HG03520 (cell line): ENCODE measurements at regions not wholly inside any gene's neighbourhood (a gene's known extent, or its start where the extent isn't known, plus 50 kb on each side); places are given as distances from the start of the nearest gene placed in this dataset.
A peak's percentile ranks its signal among the peaks of the same experiment; 100 is the strongest.
"Not testable (repeated sequence)": the region's sequence is repeated elsewhere in the genome, so short reads cannot be mapped to it uniquely, and the experiment has no call there.

Experiments
- ATAC-seq: cut with Tn5 transposase; IDR thresholded peaks from one replicate; pipeline ENCODE4 v1.9.1; 2021; ENCODE audit warnings: mild to moderate bottlenecking, moderate library complexity; ENCODE audit not compliant: unreplicated experiment

DNA sequence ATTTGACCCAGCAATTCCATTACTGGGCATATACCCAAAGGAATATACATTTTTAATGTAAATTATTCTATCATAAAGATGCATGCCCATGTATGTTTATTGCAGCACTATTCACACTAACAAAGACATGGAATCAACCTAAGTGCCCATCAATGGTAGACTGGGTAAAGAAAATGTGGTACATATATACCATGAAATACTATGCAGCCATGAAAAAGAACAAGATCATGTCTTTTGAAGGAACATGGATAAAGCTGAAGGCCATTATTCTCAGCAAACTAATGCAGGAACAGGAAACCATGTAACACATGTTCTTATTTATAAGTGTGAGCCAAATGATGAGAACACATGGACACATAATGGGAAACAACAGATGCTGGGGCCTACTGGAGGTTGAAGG lies 603.0 kb upstream of the MARCKS start:
- not testable (repeated sequence) for ATAC-seq

DNA sequence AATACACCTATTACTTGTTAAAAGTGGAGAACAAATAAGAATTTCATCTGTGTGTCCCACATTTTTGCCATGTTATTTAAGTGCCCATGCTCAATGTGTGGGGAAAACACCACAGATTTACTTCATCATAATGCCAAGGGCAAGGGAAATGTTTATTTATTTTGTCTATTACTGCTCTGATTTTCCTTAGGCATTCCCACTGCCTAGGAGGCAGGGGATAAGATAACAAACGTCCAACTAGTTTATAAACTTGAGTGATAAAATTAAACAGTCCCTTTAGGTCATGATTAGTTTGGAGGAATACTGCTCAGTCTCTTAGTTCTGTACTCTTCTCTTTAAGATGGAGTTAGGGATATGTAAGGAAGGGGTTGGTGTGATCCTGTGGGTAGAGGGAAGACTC lies 598.4 kb upstream of the MARCKS start:
- ATAC-seq, result no peak

DNA sequence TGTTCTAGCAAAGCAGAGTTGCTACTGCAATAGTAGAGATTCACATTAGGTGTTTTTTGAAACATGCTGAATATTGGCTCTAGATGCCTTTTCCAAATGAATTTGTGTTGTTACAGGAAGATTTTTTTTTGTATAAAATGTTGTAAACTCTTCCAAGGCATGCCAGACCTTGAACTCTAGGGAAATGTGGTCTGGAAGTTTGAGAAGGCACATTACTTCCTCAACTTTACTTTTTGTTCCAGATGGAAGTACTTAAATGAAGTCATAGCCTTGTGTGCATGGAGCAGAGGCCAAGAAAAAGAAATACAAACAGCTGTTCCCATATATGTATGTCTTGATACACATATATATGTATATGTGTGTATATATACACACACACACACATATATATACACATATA lies 585.7 kb upstream of the MARCKS start:
- no peak for ATAC-seq

DNA sequence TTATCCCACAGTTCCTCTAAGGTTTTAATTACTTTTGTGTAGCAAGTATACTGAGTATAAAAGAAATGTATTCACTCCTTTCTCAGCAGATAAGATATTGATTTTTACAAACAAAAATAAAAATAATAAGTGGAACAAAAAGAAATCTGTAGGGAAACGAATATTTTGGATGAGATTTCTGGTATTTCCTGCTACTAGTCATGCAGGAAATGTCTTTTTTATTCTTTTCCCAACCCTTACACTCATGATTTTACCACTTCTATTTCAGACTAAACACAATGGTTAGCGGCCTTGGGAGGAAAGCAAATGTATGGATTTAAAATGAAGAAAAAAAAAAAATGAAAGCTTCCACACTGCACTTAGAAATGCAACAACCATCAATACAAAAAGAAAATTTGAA lies 580.5 kb upstream of the MARCKS start:
- ATAC-seq, result no peak

DNA sequence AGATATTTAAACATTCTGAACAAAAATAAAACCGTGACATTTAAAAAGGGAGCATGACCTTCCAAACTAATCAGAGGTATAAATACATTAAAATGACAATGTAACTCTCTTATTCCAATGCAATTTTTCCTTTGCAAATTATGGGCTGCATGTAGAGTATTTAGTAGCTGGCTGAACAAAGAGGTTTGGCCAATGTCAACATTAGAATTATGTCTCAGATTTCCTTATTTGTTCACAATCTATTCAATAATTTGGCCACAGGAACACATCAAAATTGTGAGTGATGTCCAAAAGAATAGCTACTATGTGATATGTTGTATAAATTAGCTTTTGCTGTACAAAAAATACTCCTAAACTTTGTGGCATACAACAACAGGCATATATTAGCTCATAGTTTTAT lies 580.0 kb upstream of the MARCKS start:
- no peak for ATAC-seq

DNA sequence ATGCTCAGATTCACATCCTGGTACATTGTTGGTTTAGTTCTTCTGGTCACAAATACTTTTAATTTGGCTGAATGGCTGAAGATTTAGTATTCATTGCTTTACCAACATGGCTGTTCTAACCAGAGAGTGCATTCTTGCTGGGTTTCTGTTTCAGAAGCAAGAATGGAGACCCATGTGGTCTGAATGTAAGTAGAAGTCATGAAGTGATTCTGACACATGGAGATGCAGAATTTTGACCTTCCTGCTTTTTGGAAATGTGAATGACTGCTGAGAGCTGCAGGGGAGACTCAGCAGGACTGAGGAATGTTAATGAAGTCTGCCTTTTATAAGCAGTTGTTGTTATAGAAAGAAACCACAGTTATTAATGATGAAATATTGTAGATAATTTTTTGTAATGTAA lies 576.1 kb upstream of the MARCKS start:
- ATAC-seq, result peak; percentile 69

DNA sequence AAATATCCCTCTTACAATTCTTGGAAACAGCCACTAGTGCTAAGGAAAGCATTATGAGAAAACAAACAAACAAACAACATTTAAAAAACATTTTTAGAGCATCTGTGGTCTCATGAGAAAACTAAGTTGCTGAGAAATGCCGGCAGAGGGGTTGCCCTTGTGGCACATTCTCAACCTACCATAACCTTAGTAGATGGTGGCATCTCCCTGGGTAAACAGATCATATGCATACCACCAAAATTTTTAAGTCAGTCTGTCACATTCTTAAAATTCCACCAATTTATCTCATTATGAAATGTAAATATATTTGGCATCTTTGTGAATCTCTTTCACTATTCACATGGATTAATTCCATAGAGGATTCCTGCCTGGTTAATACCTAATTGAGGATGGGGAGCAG lies 575.7 kb upstream of the MARCKS start:
- no peak for ATAC-seq

DNA sequence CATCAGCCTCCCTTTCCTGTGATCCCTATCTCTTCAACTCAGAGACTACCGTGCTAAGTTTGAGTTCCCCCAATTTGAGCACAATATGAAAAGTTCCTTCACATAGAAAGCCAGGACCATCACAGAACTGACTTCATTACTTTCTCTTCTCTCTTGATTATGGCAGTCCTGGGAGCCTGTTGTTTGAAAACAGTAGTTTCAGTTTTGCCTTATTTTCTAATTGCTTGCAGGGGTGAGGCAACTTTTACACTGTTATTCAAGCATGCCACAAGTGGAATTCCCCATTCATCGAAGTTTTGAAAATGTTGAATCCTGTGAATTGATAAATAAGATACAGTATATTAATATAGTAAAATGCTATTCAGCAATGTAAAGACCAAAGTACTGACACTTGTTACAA lies 569.7 kb upstream of the MARCKS start:
- ATAC-seq, result peak; percentile 84

DNA sequence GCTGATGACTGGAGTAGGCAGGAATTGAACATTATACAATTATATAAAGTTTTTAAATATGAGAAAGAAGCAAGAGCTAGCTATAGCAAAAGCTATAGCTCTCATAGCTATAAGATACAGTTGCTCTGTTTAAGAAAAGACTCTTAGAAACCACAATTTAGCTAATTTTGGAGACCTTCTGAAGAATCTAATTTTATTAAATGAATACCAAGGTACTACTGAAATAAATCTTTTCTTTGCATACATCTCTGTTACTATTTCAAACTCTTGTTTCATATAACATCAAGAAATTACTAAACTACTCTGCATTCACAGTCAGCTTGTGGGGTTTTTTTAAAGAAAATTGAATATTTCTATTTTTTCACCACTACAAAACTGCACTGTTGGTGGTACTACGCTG lies 568.7 kb upstream of the MARCKS start:
- ATAC-seq, result no peak

DNA sequence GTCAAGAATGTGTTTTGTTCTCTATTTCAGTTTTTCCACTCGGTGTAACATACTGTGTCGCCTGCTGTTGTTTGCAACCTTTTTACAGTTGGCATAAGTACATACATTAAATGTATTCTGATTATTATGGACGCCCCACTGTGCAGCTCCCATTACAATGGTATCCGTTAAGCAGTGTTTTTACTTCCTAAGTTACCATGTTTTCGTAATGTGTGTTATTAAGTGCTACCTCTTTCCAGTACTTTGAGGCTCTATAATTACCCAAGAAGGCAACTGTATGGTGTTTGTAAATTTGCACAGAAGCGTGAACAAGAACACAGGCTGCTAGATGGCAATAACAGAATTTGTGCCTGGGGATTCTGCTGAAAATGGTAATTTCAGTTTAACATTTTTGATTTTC lies 568.0 kb upstream of the MARCKS start:
- no peak for ATAC-seq

DNA sequence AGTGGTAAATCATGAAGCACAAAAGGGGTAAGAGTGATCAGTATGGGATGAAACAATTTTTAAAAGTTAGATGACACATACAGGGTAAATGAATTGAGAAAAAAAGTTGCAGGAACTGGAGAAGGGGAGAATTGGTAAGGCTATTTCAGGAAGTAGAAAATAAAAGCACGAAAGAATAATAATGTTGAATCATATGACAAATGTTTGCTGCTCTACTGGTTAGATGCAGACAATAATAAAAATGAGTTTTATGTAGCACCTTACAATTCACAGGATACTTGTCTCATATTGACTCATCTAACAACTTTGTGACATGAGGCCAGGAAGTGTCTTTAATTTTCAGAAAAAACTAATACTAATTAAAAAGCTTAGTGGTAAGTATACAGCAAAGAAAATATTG lies 566.5 kb upstream of the MARCKS start:
- no peak for ATAC-seq

DNA sequence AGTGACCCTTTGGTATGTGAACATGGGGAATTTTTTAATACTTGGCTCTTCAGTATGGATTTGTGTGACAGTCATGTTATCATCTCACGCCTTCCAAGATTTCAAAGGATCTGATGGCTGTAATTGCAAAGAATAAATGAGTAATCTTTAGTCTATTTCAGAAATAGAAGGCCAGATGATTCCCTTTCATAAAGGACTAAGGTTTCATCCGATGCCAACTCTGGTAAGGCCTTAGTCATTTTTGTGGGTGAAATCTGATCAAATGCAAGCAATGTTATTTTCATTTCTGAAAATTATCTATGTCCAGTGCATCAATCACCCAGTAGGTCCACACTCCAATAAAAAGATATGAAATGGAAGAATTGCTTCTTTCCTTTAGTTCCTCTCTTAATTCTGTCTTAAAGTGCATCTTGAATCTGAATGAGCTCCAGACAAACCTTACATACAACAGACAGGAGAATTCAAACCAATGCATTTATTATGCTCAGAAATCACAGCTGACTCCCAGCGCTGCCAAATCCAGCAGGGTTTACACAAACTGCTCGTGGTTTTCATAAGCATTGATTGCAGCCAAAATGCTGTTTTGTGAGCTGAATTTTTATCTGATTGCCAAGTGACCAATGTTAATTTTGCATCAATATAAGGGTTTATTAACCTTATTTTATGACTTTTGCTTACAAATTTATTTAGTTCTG lies 565.2 kb upstream of the MARCKS start:
- no peak for ATAC-seq

DNA sequence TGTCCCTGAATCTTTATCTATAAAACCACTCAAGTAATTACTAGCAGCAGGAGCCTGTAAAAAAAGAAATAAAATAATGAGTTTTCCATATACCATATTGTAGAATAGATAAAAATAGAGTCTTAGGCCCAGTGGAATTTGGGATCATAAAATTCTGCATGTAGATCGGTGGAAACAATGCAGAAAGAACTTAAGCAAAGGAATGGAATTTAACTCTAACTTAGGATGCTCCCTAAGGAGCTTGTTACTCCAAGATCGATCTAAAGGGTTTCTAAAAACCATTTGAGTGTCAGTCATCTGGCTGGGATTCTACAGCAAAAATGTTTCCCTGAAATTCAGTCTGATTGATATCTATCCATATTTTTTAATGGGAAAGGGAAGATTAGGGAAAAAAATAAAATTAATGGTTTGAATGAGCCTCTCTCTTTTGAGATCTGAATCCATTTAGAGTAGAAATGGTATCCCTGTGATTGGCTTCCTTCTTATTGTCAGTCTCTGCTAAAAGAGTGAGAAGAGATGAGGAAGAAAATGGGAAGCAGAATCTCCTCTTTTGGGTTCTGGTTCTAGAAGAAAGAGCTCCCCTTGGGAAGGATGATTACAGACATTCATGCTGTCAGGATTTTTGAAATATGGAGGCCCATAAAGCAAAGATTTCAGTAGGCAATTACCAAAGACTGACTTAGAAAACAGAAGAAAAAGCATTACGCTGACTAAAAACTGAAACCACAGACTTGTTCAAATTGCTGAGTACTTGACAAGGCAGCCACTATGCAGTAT lies 564.3 kb upstream of the MARCKS start:
- peak; percentile 70 for ATAC-seq

DNA sequence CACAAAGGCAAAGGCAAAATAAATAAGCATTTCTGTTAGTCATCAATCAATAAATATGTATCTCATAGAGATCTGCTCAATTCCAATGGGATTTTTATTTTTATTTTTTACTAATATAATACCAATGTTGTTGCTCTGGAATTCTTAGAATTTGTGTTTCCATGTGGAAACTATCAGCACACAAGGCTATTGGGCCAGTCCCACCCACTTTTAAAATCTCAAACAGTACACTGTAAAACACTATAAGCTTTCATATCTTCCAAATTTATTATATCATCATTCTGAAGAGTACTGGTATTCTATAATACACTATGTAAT lies 563.8 kb upstream of the MARCKS start:
- no peak for ATAC-seq

DNA sequence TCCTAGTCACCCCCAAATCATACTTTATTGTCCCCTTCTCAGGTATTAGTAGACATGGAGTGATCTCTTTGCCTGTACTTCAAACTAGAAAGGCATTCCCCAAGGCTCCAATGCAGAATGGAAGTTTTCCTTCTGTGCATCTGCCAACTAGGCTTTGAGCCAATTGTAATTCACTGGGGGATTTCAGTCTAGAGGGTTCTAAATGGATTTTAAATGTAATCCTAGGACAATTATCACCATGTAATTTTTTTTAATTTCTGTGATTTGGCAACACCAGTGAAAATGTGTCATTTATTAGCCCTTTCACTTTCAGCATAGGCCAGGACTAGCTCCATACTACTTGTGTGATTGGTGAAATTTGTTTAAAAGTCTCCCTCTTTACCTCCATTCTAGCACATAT lies 557.6 kb upstream of the MARCKS start:
- ATAC-seq, result no peak

DNA sequence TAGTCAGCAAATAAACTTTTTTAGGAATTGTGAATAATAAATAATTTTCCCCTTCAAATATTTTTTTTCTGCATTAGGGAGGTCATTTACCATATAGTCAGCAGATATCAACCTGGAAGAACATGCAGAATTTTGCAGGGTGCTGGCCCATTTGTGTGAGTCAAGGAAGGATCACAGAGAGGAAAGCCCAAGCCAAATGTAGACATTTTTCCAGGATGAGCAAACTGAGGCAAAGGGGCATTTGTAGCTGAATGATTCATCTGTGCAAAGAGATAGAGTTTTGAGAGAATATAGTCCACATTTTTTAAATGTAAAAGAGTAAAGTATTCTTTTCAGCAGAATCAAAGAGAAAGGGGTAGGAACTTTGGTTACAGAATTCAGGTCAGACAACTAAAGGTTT lies 555.5 kb upstream of the MARCKS start:
- no peak for ATAC-seq

DNA sequence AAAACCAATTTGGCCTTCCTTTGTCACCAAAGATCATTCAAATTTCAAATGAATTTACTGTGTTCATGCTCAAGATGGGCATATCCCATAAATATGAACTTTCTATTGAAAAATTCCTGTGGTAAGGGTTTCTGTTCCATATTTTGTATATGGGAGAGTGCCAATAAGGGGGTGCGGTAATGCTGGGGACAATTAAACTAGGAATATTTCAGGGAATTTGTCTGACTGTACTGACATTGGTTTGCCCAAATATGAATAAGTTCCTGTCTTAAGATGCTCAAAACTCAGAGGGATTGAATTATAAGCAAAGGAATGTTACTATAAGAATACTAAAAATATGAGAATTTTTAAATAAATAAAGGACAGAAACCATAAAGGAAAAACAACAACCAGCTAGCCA lies 553.0 kb upstream of the MARCKS start:
- no peak for ATAC-seq

DNA sequence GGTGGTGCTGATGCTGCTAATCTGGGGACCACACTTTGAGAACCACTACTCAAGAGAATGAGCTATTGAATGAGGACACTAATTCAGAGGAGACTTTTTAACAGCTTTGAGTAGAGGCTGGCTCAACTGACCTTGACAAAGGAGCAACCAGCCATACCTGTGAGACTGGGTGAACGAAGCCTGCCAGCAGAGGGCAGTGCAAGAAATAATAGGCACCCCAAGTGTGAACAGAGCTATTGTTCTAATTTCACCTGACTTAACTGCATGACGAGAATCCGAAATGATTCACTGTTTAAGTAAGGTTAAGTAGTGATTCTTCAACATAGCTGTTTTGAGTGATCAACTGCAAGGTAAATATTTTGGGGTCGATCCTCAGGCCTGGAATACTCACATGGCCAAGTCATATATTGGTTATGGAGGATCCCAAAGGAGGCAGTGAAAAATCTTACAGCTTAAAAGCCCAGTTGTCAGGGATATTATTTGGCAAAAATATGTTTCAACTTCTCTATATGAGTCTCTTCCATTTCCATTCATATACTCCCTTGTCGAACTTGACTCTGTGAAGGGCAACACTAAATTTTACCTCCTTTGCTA lies 550.5 kb upstream of the MARCKS start:
- peak; percentile 95 for ATAC-seq

DNA sequence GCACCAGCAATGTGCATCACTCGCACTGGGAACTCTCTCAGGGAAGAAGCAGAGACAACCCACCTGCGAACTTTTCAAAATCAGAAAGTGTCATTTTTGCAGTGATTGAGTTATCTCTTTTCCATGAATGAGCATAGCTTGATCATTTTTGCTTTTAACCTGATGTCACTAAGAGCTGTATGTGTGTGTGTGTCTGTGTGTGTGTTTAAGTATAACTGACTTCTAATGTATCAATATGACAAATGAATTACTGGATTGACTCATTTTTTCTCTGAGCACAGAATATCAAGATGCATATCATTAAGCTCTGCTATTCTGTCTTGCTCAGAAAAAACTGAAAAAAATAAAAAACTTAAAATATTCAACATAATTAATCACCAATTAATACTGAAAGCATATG lies 548.9 kb upstream of the MARCKS start:
- no peak for ATAC-seq

DNA sequence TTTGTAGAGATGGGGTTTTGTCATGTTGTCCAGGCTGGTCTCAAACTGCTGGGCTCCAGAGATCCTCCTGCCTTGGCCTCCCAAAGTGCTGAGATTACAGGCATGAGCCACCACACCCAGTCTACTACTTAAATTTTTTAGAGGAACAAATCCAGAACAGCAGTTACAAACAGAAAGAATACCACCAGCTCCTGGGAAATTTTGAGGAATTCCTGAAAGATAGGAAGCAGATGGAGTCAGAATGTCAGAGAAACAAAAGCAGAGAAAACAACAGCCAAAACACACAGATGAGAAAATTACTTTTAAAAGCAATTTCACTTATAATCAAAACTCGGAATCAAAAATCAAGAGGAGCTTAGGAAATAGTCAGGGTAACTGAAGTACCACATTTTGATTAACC lies 543.3 kb upstream of the MARCKS start:
- no peak for ATAC-seq

DNA sequence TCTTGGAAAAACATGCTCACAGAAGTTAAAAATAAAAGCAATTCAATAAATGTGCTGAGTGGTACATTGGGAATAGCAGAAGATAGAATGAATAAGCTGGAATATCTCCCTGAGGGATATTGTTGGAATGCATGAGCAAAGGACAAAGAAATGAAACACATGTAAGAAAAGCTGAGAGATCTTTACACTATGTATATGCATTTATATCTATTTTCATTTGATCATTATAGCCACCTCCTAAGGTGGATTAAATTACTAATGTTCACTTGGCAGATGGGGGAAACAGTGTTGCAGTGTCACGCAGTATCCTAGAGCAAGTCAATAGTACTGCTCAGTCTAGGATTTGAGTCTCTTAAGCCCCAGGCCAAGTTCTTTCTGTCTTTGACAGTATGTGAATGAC lies 542.0 kb upstream of the MARCKS start:
- ATAC-seq, result no peak

DNA sequence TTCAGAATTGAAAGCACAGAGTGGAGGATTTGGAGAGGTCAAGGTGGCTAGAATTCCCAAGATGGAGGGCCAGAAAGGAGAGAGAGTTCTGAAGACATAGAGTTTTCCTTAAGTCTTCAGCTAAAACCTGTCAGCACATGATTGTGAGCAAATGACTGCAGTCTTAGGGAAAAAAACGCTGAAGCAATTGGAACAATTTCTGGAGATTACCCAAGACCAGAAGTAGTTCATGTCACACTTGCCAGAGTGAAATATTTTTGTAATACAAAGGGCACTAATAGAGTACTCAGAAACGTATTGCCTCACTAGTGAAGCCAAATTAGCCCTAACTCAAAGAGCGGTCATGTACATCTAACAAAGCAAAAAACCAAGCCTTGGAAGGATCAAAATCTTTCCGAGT lies 541.3 kb upstream of the MARCKS start:
- no peak for ATAC-seq

DNA sequence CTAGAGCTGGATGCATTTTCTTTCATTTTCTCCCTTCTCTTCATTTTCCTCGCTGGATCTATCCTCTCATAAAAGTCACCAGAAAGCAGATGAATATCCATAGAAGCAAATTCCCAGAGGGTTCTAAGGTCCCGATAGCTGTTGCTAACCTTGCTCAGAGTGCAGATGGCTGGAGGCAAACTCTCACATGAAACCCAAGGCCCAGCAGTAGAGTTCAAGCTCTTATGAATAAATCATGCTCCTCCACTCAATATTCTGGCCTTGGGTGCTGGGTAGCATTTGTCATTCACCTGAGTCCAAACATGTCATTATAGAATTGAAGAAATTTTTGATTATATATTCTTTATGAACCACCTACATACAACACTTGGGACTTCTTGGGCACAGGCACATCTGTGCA lies 539.7 kb upstream of the MARCKS start:
- no peak for ATAC-seq
